ENCODE measurements at regions not wholly inside any gene's neighbourhood (a gene's known extent, or its start where the extent isn't known, plus 50 kb on each side); places are given as distances from the start of the nearest gene placed in this dataset.
"Not testable (repeated sequence)": the region's sequence is repeated elsewhere in the genome, so short reads cannot be mapped to it uniquely, and the experiment has no call there.

DNA sequence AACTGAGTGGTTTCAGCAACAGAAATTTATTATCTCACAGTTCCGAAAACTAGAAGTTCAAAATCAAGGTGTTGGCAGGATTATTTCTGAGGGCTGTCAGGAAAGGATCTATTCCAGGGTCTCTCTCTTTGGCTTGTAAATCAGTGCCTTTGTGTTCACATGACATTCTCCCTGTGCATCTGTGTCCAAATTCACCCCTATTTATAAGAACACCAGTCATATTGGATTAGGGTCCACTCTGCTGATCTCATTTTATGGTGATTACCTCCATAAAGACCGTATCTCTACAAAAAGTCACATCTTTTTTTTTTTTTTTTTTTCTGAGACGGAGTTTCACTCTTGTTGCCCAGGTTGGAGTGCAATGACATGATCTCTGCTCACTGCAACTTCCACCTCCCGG, 68.6 kb upstream of the MARCKS start:
- TF ChIP-seq, protein P1, sequence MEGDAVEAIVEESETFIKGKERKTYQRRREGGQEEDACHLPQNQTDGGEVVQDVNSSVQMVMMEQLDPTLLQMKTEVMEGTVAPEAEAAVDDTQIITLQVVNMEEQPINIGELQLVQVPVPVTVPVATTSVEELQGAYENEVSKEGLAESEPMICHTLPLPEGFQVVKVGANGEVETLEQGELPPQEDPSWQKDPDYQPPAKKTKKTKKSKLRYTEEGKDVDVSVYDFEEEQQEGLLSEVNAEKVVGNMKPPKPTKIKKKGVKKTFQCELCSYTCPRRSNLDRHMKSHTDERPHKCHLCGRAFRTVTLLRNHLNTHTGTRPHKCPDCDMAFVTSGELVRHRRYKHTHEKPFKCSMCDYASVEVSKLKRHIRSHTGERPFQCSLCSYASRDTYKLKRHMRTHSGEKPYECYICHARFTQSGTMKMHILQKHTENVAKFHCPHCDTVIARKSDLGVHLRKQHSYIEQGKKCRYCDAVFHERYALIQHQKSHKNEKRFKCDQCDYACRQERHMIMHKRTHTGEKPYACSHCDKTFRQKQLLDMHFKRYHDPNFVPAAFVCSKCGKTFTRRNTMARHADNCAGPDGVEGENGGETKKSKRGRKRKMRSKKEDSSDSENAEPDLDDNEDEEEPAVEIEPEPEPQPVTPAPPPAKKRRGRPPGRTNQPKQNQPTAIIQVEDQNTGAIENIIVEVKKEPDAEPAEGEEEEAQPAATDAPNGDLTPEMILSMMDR (IDR thresholded peaks at IDR 0.05): no peak
- intact Hi-C loops (cut with DNase I; ENCODE audit: low total_unique reads): no loop called here

DNA sequence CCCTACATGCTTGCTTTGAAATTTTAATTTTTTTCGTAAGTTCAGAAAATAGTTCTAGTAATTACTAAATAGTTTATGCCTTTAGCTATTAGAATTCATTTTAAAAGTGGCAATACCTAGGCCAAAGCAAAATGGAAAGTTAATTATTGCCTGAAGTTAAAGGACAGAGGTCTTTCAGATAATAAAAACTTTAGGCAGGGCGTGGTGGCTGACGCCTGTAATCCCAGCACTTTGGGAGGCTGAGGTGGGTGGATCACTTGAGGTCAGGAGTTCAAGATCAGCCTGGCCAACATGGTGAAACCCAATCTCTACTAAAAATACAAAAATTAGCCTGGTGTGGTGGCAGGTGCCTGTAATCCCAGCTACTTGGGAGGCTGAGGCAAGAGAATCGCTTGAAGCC, 65.9 kb upstream of the MARCKS start:
- H3K9me3 ChIP-seq; DNase-seq; H3K4me1 ChIP-seq; H3K36me3 ChIP-seq; H3K27ac ChIP-seq; intact Hi-C loops (cut with DNase I; ENCODE audit: low total_unique reads); H3K4me3 ChIP-seq; H3K27me3 ChIP-seq: not testable (repeated sequence)

More for the DNA sequence above, 68.6 kb upstream of the MARCKS start:
- Histone ChIP-seq H3K27me3 (no peaks in the 10 kb centered on the region), H3K36me3 (no peaks in the 10 kb centered on the region), H3K4me3 (no peak overlapping the region), H3K9me3 (no peaks in the 10 kb centered on the region), H3K4me1 (no peaks in the 10 kb centered on the region), H3K27ac (no peak overlapping the region)
- no peak for DNase-seq

DNA sequence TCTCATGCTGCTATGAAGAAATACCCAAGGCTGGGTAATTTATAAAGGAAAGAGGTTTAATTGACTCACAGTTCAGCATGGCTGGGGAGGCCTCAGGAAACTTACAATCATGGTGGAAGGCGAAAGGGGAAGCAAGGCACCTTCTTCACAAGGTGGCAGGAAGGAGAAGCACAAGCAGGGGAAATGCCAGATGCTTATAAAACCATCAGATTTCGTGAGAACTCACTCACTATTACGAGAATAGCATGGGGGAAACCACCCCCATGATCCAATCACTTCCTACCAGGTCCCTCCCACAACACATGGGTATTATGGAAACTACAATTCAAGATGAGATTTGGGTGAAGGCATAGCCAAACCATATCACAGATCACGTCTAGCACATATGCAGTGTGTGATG, 61.8 kb upstream of the MARCKS start:
- DNase-seq; H3K9me3 ChIP-seq; H3K4me3 ChIP-seq; H3K36me3 ChIP-seq; H3K27me3 ChIP-seq; intact Hi-C loops (cut with DNase I; ENCODE audit: low total_unique reads); H3K27ac ChIP-seq; H3K4me1 ChIP-seq: not testable (repeated sequence)

DNA sequence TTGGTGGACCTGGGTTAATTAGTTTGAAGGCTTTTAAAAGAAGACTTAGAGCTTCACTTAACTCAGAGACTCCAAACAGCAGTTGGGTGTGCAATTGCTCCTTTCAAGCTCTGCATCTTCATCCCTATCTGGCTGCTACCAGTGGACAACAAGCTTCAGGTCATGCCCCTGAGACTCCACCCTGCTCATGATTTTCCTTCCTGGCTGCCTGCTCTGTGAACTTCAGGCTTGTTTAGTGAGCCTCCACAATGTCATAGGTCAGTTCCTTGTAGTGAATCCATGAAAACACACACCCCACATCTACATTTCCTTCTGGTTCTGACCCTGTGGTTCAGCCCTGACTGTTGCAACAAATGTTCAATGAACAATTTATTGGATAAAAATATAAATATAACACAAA, 61.1 kb upstream of the MARCKS start:
- Histone ChIP-seq H3K27ac (no peak overlapping the region), H3K9me3 (no peaks in the 10 kb centered on the region), H3K36me3 (no peaks in the 10 kb centered on the region), H3K4me3 (no peak overlapping the region), H3K4me1 (no peaks in the 10 kb centered on the region), H3K27me3 (no peaks in the 10 kb centered on the region)
- intact Hi-C loops (cut with DNase I; ENCODE audit: low total_unique reads): no loop called here
- no peak for DNase-seq
- TF ChIP-seq, protein P1 (IDR thresholded peaks at IDR 0.05): no peak

DNA sequence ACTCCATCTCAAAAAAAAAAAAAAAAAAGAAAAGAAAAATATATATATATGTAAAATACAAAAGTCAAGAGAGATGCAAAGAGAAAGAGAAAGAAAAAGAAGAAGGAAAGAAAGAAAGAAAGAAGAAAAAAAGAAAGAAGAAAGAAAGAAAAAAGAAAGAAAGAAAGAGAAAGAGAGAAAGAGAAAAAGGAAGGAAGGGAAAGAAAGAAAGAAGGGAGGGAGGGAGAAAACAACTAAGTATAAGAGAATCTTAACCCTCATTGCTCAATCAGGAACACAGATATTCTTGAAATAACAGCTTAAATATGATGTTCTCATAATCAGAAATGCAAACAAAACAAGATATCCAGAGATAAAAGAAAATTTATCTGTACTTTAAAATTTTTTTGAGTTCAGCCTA, 54.4 kb upstream of the MARCKS start:
- no peaks in the 10 kb centered on the region for H3K4me1 ChIP-seq
- no peak overlapping the region for H3K4me3 ChIP-seq
- H3K36me3 ChIP-seq: no peaks in the 10 kb centered on the region
- H3K9me3 ChIP-seq: no peaks in the 10 kb centered on the region
- no peaks in the 10 kb centered on the region for H3K27me3 ChIP-seq
- intact Hi-C loops (cut with DNase I; ENCODE audit: low total_unique reads): no loop called here
- no peak for DNase-seq
- H3K27ac ChIP-seq: no peak overlapping the region
- TF ChIP-seq, protein P1 (IDR thresholded peaks at IDR 0.05): no peak

DNA sequence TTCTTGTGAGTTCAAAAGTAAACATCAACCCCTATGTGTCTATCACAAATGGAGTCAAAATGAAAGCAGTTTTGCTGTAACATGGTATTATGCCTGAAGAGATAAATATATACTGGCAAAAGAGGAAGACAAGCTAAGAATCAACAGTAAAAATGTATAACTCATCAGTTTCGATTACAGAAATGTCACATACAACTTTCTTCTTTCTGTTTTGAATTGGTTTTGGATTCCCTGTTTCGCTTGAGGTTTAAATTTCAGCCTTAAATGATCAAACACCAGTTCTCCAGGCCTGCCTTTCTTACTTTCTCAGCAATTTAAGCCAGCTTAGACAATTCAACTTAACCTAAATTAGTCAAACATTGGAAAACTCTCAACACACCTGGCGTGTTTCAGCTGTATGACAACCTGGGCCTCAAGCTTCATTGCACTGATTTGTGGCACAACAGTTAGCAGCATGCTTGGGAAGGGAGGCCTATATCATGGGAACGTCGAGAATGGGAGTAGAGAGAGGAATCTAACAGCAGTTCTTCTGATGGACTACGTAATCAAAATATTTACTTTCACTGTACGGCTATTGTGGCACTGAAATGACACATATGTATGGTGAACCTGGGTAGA, 51.9 kb upstream of the MARCKS start:
- no peak for DNase-seq
- Histone ChIP-seq H3K4me1 (no peaks in the 10 kb centered on the region), H3K4me3 (no peak overlapping the region), H3K27me3 (no peaks in the 10 kb centered on the region), H3K36me3 (no peaks in the 10 kb centered on the region), H3K27ac (no peak overlapping the region), H3K9me3 (no peaks in the 10 kb centered on the region)
- intact Hi-C loops (cut with DNase I; ENCODE audit: low total_unique reads): no loop called here
- TF ChIP-seq, protein P1 (IDR thresholded peaks at IDR 0.05): no peak

Data from tibial artery (tissue), 4 donors.